NCI-H2081 treated with DMSO at 0.1 percent for 48 hours (cell line): ENCODE measurements at regions not wholly inside any gene's neighbourhood (a gene's known extent, or its start where the extent isn't known, plus 50 kb on each side); places are given as distances from the start of the nearest gene placed in this dataset.
"Not testable (repeated sequence)": the region's sequence is repeated elsewhere in the genome, so short reads cannot be mapped to it uniquely, and the experiment has no call there.

Experiments used
- DNase-seq: peaks from one replicate; lab custom pipeline; 2025; lab: John Stamatoyannopoulos, UW

GRCh38 chr1:22196041-22196440, 53.1 kb upstream of the WNT4 start:
- no peak for DNase-seq

DNA sequence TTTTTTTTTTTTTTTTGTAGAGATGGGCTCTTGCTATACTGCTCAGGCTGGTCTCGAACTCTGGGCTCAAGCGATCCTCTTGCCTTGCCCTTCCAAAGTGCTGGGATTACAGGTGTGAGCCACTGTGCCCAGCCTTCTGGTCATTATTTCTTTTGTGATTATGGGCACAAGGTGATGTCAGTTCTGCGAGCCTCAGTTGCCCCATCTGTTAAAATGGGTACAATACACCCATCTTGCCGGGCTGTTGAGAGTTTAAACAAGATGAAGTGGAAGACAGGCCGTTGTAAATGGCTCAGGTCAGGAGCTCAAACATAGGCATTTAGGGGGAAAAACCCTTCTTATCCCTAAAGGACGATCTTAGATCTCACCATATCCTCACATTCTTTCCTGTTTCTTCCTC, 53.7 kb upstream of the WNT4 start:
- DNase-seq: no peak

DNA sequence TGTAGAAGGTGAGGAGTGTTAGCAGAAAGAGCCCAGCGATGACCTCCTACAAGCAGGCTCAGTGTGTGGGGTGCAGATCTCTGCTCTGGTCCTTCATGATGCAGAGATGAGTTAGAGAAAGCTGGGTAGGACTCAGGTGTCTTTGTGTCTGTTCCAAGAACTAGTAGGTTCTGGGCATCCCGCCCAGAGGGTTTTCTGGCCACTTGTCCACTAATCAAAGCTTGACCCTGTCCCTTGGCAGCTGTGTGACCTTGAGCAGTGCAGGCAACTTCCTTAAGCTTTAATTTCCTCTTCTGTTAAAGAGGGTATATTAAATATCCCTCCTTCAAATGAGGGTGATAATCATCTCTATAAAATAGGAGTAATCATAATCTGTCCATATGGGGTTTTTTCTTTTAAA, 54.7 kb upstream of the WNT4 start:
- DNase-seq: no peak

DNA sequence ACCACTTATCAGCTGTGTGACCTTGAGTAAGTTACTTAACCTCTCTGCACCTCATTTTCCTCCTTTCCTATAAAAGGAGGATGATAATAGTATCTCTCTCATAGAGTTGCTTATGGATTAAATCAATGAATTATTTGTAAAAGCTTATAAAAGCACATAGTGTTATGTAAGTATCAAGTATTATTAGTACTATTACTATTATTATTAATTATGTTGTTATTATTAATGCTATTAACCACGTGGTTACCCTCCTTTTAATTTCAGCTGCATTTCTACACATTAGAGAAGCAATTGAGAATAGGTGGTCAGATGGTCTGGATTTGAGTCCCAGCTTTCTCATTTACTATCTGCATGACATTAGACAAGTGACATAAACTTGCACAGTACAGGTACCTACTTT, 58.1 kb upstream of the WNT4 start:
- no peak for DNase-seq

DNA sequence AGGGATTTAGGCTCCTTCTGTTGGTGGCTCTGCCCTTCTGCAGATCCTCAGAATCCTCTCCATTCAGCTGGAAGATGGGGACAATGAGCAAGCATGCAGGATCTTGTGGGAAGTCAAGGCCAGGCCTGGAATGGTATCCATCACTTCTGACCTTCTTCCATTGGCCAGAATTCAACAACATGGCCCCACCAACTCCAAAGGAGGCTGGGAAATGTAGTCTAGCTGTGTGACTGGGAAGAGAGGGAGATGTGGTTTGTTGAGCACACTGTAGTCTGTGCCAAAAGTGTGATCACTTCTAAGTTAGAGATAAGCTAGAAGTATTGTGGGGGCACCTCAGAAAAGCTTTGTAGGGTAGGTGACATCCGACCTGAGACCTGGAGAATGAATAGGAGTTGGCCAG, 60.4 kb upstream of the WNT4 start:
- DNase-seq: no peak

GRCh38 chr1:22204057-22204840, 61.4 kb upstream of the WNT4 start:
- DNase-seq: no peak

DNA sequence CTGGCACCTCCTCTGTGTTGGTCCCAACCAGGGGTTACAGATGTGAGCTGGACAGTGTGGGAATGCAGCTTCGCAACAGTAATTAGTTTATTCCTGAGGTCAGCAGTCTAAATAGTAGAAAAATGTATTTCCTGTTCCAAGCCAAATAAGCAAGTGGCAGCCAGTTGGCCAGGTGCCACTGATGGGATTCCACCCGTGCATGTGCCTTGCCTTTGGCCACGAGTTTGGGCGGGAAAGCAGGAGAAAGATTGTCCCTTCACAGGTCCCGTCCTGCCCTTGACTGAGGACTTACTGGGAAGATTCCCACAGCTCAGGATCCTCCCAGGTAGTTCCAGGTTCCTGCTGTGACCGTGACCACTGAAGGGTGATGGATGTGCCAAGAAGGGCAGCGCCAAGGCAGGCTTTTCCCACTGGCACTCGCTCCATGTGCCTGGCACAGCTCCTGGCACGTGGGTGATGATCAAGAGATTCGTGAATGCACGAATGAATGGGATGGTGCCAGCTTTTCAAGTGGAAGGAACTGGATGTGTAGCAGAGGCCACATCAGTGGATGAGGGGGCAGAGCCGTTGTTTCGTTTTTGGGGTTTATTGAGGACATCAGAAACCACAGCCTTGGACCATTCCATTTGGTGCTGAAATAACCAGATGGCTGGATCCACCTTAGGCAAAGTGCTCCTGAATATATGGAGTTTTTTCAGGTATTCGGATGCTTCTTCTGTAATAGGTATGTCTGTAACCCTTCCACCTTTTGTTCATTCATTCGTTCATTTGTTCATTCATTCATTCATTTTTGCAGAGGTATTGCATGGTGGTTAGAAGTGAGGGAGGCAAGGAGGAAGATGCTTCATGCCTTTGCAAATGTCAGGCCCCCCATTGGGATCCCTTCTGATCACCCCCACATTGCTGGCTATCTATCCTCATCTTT, 62.4 kb upstream of the WNT4 start:
- no peak for DNase-seq

DNA sequence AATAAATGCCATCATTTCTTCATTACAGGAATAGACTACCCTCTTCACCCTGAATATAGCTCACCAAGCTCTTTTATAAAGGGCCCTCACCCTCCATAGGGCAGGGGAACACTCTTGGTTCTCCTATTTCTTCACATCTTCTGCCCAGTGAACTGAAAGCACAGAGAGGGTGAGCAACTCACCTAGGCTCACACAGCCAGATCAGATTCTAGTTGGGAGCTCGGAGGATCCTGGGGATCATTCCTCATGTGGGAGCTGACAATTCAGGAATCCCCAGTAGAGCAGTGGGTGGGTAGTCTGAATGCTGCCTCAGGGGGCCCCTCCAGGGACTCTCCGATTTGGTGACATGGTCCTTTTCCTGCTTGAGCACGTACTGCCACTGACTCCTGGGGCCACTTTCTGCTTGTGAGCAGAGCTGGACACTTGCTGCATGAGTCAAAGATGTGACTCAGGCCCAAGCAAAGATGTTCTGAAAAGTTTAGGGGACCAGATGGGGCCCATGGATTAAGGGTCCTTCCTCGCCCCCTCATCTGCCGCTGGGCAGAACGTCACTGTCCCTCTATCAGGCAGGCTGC, 63.7 kb upstream of the WNT4 start:
- no peak for DNase-seq

GRCh38 chr1:22207511-22208267, 64.8 kb upstream of the WNT4 start:
- DNase-seq: no peak

DNA sequence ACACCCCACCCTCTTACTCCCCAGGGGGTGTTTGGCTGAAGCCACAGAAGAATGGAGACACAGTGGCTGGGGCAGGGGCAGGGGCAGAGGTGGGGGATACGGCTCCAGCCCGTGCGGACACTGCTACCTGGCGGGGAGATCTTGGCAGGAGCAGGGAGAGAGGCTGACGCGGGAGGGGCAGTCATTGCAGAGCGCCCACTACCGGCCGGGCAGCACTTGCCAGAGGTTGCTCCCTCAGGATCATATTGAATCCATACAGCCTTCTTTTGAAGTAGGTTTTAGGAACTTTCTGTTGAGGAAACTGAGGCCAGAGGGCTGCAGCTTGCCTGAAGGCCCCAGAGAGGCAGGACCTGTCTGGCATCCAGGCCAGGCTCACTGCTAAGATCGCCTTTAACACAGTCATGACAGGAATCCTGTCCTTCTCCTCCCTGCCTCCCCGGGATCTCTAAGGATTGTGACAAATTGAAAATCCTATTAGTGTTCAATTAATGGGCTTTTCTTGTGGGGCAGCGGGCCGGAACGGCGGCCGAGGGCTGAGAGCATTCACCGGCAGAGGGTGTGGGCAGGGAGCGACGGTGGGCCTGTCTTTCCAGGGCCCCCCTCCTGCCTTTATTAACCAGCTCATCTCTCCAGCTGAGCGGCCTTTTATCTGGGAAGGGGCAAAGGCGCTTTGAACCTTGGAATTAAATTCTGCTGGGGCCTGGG, 65.5 kb upstream of the WNT4 start:
- no peak for DNase-seq

- DNase-seq: no peak
These were observed 66.1 kb upstream of the WNT4 start for GRCh38 chr1:22208973-22209378.

- DNase-seq: no peak
These were observed 67.3 kb upstream of the WNT4 start for GRCh38 chr1:22210176-22210575.

DNA sequence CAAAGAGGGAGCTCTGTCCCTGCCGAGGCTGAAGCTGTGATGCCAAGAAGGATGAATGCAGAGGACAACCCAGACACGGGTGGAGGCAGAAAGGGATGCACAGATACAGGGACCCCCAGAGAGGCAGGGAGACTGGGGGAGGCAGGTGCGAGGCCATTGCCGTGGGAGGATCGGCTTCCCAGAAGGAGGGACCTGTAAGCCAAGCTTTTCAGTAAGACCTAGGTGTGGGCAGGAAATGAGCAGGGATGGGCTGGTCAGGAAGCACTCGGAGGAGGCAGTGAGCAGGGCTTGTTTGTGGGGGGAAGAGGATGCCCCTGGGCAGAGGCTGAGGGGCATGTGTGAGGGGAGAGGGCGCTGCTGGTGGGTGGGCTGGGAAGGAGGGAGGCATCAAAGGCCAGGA, 67.7 kb upstream of the WNT4 start:
- no peak for DNase-seq

- not testable (repeated sequence) for DNase-seq
These were observed 68.6 kb upstream of the WNT4 start for GRCh38 chr1:22211459-22211858.

DNA sequence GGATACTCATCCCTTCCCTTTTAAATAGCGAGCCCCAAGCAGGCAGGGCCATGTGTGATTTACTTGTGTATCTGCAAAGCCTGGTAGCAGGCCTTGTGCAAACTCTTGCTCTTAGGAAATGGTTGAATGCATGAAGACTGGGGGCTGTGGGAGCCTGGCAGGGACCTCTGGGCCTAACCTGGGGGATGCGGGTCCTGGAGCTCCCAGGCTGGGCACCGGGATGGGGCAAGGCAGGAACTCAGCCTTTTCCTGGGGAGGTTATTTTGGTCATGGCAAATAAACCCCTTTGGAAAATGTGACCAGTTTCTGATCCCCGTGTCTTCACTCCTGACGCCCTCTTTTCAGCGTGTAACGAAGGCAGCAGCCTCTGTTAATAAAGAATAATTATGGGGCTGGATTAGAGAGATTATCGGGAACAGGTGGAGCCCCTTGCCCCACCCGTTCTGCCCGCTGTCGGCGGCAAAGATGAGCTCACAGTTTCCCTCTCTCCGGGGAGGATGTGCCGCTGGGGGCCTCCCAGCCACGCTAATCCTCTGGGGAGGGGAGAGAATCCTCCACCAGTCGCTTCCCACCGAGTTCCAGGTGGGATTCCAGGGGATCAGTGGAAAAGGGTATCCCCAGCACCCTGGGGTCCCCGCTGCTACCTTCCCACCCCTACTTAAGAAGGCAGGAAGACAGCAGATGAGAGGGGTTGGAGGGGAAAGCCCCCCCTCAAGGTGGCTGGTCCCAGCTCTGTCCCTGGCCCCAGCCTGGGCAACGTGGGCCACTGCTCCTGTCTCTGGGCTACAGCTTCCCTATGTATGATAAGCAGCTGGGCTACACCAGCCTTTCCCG, 69.7 kb upstream of the WNT4 start:
- DNase-seq: no peak

GRCh38 chr1:22216210-22216883, 73.5 kb upstream of the WNT4 start:
- no peak for DNase-seq

DNA sequence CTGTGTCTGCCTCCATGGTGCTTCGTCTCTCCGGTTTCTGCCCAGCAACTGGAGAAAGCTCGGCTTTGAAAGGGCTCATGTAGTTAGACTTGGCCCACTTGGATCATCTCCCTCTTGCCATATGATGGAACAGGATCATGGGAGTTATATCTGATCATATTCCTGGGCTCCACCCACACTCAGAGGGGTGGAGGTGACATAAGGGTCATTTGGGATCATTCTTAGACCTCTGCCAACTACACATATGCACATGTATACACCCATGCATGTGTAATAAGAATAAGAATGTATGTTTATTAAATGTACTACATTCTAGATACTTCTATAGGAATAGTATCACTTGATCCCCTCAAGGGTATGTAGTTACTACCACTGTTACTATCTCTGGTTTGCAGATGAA, 74.1 kb upstream of the WNT4 start:
- no peak for DNase-seq

DNA sequence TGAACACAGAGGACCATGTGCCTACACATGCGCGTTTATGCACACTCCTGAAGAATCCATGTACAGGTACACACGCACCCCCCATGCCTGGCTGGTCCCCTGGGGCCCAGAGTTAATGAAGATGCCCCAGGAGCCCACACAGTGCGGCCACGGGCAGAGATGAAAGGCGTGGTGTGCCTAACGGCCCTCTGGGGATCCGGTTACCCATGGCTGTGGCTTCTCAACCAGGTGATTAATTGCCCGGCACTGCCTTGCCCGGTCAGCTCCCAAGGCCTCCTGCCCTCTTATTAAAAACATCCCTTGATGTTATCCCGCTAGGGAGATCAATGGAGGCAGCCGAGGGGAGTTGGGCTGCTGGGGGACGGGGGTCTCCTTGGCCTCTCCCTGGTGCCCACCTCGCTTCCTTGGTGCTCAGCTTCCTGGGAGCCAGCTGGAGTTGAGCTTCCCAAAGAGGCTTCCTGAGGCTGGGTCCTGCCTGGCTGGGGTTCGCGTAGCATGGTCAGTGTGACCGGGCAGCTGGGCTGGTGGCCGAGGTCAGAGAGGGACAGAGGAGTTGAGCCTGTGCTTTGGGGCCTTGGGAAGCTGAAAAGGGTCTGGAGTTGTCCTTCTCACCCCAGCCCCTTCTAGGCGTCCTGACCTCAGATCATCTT, 75.0 kb upstream of the WNT4 start:
- no peak for DNase-seq

- DNase-seq: no peak
These were observed 75.8 kb upstream of the WNT4 start for GRCh38 chr1:22218618-22219250.
